ENCODE measurements at regions not wholly inside any gene's neighbourhood (a gene's known extent, or its start where the extent isn't known, plus 50 kb on each side); places are given as distances from the start of the nearest gene placed in this dataset.

DNA sequence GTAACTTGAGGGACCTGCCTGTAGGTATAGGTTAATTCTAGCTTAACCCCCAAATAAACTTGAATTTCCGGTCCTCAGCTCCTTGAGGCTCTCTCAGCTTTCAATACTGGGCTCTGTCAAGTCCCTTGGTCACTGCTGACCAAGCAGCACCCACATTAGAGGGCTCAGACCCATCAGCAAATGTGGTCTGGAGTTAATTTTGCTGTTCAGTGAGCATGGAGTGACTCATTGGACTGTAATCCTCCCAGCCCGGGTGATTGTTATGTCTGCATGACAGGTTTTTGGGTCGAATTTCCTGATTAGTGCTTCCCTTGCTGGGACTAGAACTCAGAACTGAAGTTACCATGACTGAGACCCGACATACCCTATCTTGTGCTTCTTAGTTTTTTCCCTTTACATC is 130.6 kb downstream of the URB2 start:
- no peak overlapping the region for H3K4me3 ChIP-seq (ENCODE audit: low read length)
- no peak overlapping the region for H3K27ac ChIP-seq (ENCODE audit: low read length)
- H3K9me2 ChIP-seq (ENCODE audit: insufficient read depth, low read length): no peaks in the 10 kb centered on the region
- H3K36me3 ChIP-seq (ENCODE audit: insufficient read depth, low read length): no peaks in the 10 kb centered on the region
- H3K4me2 ChIP-seq (ENCODE audit: low read length): no peak overlapping the region
- no peaks in the 10 kb centered on the region for H3F3A ChIP-seq (ENCODE audit: insufficient read depth, low read length, poor library complexity, severe bottlenecking)
- H4K20me1 ChIP-seq (ENCODE audit: insufficient read depth): no peaks in the 10 kb centered on the region
- H3K27me3 ChIP-seq (ENCODE audit: insufficient read depth, low read depth, low read length): no peaks in the 10 kb centered on the region
- TF ChIP-seq TAF1 (IDR thresholded peaks at IDR 0.05; ENCODE audit: low read depth) (no peak), SMC3 (conservative IDR thresholded peaks at IDR 0.05; ENCODE audit: poor library complexity) (no peak), RAD21 (conservative IDR thresholded peaks at IDR 0.05) (no peak), POLR2AphosphoS5 (IDR thresholded peaks at IDR 0.05) (no peak), MXI1 (conservative IDR thresholded peaks at IDR 0.05; ENCODE audit: poor library complexity, severe bottlenecking) (no peak), EZH2 (IDR thresholded peaks at IDR 0.05; ENCODE audit: borderline replicate concordance, insufficient read depth, low read length, poor library complexity, severe bottlenecking) (no peak), EP300 (conservative IDR thresholded peaks at IDR 0.05; ENCODE audit: poor library complexity, severe bottlenecking) (no peak)
- TF ChIP-seq, protein P1, sequence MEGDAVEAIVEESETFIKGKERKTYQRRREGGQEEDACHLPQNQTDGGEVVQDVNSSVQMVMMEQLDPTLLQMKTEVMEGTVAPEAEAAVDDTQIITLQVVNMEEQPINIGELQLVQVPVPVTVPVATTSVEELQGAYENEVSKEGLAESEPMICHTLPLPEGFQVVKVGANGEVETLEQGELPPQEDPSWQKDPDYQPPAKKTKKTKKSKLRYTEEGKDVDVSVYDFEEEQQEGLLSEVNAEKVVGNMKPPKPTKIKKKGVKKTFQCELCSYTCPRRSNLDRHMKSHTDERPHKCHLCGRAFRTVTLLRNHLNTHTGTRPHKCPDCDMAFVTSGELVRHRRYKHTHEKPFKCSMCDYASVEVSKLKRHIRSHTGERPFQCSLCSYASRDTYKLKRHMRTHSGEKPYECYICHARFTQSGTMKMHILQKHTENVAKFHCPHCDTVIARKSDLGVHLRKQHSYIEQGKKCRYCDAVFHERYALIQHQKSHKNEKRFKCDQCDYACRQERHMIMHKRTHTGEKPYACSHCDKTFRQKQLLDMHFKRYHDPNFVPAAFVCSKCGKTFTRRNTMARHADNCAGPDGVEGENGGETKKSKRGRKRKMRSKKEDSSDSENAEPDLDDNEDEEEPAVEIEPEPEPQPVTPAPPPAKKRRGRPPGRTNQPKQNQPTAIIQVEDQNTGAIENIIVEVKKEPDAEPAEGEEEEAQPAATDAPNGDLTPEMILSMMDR (IDR thresholded peaks at IDR 0.05; ENCODE audit: poor library complexity, severe bottlenecking): no peak
- TF ChIP-seq, protein P2, sequence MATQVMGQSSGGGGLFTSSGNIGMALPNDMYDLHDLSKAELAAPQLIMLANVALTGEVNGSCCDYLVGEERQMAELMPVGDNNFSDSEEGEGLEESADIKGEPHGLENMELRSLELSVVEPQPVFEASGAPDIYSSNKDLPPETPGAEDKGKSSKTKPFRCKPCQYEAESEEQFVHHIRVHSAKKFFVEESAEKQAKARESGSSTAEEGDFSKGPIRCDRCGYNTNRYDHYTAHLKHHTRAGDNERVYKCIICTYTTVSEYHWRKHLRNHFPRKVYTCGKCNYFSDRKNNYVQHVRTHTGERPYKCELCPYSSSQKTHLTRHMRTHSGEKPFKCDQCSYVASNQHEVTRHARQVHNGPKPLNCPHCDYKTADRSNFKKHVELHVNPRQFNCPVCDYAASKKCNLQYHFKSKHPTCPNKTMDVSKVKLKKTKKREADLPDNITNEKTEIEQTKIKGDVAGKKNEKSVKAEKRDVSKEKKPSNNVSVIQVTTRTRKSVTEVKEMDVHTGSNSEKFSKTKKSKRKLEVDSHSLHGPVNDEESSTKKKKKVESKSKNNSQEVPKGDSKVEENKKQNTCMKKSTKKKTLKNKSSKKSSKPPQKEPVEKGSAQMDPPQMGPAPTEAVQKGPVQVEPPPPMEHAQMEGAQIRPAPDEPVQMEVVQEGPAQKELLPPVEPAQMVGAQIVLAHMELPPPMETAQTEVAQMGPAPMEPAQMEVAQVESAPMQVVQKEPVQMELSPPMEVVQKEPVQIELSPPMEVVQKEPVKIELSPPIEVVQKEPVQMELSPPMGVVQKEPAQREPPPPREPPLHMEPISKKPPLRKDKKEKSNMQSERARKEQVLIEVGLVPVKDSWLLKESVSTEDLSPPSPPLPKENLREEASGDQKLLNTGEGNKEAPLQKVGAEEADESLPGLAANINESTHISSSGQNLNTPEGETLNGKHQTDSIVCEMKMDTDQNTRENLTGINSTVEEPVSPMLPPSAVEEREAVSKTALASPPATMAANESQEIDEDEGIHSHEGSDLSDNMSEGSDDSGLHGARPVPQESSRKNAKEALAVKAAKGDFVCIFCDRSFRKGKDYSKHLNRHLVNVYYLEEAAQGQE (IDR thresholded peaks at IDR 0.05; ENCODE audit: borderline replicate concordance): no peak
- H3K79me2 ChIP-seq (replicated peaks; ENCODE audit: insufficient read depth, low read length): no peaks in the 10 kb centered on the region
- H3K9me3 ChIP-seq (ENCODE audit: low read length): no peaks in the 10 kb centered on the region
- H3K9ac ChIP-seq (ENCODE audit: low read length): no peak overlapping the region
- no peak overlapping the region for H2AFZ ChIP-seq (ENCODE audit: low read depth, low read length)

DNA sequence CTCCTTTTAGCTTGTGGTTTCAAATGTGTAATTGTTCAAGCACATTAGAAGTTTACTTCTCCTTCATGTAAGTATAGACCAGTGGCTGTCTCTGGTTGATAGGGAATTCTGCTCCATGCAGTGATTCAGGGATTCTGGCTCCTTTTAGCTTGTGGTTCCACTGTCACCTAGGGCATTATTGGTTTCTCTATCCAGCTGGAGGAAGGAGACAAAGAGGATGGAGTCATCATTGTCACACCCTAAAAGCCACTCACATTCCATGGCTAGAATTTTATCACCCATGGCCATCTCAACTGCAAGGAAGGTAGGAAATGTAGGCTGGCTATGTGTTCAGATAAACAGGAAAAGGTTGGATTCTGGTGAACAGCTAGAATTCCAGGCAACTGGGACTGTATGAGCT is 131.2 kb downstream of the URB2 start:
- Histone ChIP-seq H3F3A (ENCODE audit: insufficient read depth, low read length, poor library complexity, severe bottlenecking) (no peaks in the 10 kb centered on the region), H3K4me3 (ENCODE audit: low read length) (no peak overlapping the region), H3K79me2 (replicated peaks; ENCODE audit: insufficient read depth, low read length) (no peaks in the 10 kb centered on the region), H3K9me2 (ENCODE audit: insufficient read depth, low read length) (no peaks in the 10 kb centered on the region), H4K20me1 (ENCODE audit: insufficient read depth) (no peaks in the 10 kb centered on the region), H3K4me2 (ENCODE audit: low read length) (no peak overlapping the region), H3K27me3 (ENCODE audit: insufficient read depth, low read depth, low read length) (no peaks in the 10 kb centered on the region), H3K9me3 (ENCODE audit: low read length) (no peaks in the 10 kb centered on the region), H3K27ac (ENCODE audit: low read length) (no peak overlapping the region), H3K9ac (ENCODE audit: low read length) (no peak overlapping the region), H3K36me3 (ENCODE audit: insufficient read depth, low read length) (no peaks in the 10 kb centered on the region), H2AFZ (ENCODE audit: low read depth, low read length) (no peak overlapping the region)
- TF ChIP-seq, protein P1 (IDR thresholded peaks at IDR 0.05; ENCODE audit: poor library complexity, severe bottlenecking): no peak
- no peak for TF ChIP-seq RAD21 (conservative IDR thresholded peaks at IDR 0.05)
- no peak for TF ChIP-seq MXI1 (conservative IDR thresholded peaks at IDR 0.05; ENCODE audit: poor library complexity, severe bottlenecking)
- no peak for TF ChIP-seq EZH2 (IDR thresholded peaks at IDR 0.05; ENCODE audit: borderline replicate concordance, insufficient read depth, low read length, poor library complexity, severe bottlenecking)
- TF ChIP-seq EP300 (conservative IDR thresholded peaks at IDR 0.05; ENCODE audit: poor library complexity, severe bottlenecking): no peak
- no peak for TF ChIP-seq TAF1 (IDR thresholded peaks at IDR 0.05; ENCODE audit: low read depth)
- TF ChIP-seq SMC3 (conservative IDR thresholded peaks at IDR 0.05; ENCODE audit: poor library complexity): no peak
- TF ChIP-seq, protein P2 (IDR thresholded peaks at IDR 0.05; ENCODE audit: borderline replicate concordance): no peak
- no peak for TF ChIP-seq POLR2AphosphoS5 (IDR thresholded peaks at IDR 0.05)
